ENCODE measurements at regions not wholly inside any gene's neighbourhood (a gene's known extent, or its start where the extent isn't known, plus 50 kb on each side); places are given as distances from the start of the nearest gene placed in this dataset.

DNA sequence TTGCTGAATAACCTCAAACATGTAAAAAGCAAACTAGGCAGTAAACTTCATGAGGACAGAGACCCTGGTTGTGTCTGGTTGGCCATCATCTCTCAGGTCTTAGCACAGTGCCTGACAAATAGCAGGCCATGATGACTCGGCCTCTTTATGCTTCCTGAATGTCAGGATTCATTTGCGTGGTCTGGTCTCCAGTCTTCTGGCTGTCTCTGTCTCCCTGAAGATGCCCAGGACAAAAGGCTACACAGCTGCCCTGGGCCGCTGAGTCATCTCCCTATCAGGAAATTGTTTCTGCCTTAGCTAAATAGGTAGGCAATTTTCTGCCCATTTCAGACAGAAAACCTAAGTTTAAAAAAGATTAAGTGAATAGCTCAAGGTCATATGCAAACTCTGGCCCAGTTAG, 84.1 kb upstream of the FNDC3A start:
- no peak for DNase-seq

DNA sequence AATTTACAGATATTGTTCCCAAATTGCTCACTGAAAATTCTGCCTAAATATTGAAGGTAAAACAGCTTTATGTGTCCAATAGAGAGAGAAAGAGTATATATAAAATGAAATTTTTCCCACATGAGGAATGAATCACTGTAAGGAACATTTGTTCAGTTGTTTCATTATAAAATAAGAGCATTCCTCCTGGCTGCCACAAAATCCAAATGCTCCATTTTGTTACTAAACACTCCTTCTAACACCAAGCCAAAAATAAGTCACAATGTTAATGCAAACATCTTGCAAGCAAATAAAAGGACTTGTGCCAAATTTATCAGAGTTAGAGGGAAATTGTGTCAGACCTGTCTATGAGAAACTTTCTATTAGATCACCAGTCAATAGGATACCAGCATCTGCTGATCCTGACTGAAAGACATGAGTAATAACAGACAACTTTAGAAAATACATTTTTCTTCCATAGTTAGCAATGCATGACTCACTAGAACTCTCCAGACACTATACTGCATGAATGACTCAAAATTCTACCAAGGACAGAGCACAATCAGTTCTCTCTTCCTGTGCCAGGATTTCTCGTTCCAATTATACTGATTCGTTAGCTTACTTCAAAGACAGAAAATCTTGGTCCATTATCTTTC, 83.5 kb upstream of the FNDC3A start:
- DNase-seq: peak in 1 of 5 experiments; percentile 79

DNA sequence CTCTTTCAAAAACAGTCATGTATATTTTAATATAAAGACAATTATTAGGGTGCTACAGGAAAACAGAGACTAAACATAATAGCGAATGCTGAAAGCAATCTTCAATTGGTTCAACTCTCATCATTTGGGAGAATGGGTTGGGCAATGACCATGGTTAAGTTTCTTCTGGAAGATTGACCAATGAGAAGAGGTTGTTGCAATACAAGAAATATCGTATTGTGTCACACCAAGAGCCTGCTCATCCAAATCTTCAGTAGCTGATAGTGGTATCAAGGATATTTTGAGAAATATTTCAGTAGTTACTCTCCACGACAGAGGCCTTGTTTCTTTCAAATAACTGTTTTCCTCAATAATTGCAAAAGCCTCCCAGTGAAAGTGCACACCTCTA, 83.0 kb upstream of the FNDC3A start:
- DNase-seq: no peak

DNA sequence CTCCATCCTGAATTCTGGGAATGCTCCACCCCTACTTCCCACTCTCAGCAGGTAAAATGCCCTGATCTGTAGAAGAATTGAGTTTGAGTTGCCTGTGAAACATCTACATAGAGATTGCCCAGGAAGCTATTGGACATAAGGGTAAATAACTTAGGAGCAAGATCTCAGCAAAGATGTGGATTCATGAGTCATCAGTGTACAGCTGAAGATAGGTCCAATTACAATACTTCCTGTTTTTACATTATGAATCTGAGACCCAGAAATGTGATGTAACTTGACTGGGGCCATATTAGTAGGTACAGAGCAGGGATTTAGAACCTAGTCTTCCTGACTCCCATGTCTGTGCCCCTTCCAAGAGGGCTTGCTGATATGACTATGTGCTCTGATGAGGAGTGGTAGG, 79.4 kb upstream of the FNDC3A start:
- no peak for DNase-seq

DNA sequence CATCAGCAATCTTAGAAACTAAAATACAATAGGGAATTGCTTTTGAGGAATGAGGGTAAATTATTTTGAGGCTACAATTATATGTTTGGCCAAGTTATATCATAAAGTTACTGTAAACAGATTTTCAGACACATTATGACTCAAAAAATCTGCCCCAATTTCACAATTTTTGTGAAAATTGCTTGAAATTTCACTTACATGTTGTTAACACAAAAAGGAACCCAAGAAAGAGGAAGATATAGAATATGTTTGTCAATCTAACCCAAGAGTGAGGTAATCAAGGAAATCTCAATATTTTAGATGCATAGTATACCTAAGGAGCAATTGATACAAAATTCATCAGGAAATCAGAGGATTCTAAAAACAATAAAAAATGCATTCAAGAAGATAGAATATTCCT, 73.9 kb upstream of the FNDC3A start:
- no peak for DNase-seq

DNA sequence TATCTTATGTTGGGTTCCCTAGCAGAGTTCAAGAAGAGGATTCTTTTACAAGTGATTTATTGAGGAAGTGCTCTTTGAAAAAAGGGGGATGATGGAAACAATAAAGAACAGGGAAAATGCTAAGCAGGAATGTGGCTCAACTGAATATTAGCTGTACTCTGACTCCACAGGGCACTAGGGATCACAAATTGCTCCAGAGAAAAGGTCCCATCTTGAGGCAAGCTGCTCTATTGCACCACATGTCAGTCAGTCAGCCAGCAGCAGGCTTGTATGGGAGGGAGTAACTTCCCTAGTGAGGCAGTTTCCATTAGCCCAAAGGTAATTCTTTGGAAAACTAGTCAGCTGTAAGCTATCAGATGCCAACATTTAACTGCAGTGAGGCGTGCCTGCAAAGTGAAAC, 73.3 kb upstream of the FNDC3A start:
- DNase-seq: no peak

DNA sequence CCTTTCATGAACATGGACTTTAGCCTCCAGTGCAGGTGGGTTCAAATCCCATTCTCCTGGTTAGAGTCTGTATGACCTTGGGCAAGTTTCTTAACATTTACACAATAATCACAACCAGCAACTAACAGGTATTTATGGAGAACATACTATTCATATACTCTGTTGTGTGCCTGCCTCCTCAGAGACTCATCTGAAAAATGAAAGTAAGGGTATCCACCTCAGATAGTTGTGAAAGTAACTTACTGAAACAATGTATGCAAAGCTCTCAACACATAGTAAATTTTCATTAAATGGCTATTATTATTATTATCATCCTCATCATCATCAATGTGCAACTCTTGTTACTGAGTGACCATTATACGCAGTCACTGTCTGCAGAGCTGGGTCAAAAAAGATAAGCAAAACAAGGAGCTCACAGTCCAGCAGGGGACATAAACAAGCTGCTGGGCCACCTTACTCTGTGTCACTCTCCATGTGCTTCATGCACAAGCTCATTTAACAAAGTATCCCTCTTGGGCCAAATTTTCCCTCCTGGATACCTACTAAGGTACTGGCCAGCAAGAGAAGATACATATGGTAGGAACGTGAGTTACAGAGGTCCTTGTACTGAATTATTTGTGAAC, 70.9 kb upstream of the FNDC3A start:
- DNase-seq: no peak

DNA sequence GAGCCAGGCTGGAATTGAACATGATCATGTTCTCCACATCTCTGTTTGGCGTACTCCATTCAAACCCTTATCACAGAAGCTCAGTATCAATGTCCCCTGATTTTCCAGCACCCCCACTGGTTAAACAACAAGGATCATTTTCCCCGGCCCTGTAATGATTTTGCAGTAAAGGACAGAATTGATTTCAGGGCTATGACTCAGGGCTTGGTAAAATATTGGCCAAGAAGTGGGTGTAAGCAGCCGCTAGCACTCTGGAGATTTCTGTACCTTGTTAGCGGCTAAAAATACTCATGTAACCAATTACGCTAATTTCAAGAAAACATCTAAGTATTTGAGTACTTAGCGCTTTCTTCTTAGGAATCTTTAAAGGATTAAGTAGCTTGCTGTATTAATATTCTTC, 69.5 kb upstream of the FNDC3A start:
- DNase-seq: no peak

DNA sequence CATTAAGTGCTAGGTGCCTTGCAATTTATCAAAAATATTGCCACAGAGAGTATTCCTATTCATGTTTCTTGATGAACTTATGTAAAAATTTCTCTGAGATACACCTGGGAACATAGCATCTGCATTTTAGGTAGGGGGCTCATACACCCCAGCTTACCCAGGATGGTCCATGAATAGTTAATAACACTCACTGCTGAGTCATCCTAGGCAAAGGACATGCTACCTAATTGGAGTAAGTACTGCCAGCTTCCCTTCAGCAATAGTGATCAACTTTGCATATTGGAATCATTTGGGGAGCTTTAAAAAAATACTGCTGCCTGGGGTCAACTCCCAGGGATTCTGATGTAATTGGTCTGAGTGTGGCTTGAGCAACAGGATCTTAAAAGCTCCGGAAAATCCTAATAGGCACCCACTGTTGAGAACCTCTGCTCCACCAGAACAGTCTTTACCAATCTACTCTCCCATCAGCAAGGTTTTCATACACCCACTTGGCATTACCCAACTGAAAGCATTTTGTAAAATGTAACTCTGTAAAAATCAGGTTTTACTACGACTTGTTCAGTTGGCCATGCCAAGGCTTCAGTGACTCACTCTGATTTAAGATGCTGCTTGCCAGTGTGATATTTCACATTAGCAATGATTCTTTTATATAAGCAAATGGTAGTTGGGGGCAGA, 67.2 kb upstream of the FNDC3A start:
- DNase-seq: no peak

DNA sequence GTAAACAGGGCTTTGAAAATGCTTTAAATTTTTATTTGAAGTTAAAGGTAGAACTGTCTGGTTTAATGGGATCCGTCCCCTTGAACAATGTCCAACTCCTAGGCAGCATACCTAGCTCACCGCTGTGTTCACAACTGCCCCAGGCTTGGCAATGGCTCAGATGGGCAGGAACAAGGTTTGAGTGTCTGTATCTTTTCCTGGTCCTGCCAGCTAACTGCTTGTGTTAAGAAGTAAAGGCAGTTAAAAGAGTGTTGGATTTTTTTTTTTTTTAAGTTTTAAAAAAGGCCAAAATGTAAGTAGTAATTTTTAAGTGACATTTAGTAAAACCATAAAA, 66.7 kb upstream of the FNDC3A start:
- no peak for DNase-seq

DNA sequence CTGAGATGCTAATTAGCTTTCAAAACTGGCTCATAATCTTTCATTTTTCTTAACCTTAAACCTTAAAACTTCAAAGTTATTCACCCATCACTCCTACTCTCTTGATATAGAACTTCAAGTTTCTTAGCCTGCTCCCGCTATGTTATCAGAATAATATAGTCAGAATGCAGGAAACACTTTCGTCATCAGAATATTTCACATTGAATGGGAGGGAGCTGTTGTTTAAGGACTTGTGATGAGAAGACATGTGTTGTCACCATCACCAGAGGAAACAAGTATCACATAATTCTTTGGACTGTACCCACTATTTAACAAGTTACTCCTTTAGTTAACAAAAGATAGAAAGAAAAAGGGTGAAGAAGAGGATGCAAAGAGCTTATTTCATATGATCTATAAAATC, 65.0 kb upstream of the FNDC3A start:
- no peak for DNase-seq

DNA sequence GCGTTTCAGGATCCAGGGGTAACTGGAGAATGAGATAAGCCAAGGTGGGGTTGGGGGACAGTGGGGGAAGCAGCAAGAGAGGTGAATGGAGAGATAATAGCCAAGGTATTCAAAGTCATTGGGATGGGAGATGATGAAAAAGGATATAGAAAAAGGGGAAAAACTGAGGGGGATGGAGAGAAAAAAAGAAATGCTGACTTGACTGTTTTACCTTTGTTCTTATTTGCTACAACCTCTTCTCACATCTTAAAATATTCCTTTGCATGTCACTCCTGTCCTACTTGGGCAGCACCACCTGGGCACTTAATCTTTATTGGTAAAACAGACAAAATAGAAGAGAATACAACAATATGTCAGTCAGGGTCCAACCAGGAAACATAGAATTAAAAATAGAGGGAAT, 56.0 kb upstream of the FNDC3A start:
- DNase-seq: no peak

DNA sequence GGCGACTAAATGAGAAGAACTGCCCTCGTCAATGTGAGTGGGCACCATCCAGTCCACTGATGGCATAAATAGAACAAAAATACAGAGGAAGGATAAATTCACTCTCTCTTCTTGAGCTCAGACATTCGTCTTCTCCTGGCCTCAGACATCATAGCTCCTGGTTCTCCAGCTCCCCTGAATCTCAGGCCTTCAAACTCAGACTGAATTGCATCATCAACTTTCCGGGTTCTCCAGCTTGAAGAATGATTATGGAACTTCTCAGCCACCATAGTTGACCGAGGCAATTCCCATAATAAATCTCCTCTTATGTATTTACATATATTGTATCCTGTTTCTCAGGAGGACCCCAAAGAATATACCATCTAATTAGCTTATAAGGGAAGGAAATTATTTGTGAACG, 55.0 kb upstream of the FNDC3A start:
- DNase-seq: no peak

DNA sequence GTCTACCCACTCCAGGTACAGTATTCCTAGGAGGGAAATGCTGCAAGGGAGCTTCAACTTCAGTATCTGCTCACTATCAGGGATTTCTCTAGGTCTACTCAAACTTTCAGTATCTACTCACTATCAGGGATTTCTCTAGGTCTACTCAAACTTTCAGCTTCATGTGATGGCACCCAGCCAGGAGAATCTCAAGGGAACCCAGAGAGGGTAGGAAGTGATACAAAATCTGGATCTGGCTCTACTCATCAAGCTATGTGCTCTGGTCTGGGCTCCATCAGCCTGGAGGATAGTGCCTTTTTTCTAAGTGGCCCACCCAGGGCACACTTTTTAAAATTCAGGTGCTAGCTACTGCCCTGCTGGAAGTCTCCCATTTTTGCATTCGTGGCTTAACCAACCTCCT, 52.3 kb upstream of the FNDC3A start:
- no peak for DNase-seq

DNA sequence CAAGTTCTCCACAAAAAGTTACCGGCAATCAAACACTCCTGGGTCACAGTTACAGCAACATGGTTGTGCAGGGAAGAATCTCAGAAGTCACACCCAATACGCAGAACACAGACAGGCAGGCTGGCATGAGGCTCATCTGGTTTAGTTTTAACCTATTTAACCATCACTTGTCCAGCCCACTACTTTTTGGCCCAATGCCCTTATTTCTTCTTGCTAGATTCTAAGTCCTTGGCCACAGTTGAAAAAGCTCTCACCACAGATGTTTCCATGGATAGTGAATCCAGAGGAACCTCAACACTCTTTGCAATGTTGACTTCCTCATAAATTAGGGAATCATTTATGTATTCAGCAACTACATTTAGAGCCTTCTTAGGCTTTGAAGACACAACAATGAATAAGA, 50.7 kb upstream of the FNDC3A start:
- no peak for DNase-seq
